Liver (tissue), 3 donors: ENCODE measurements at regions not wholly inside any gene's neighbourhood (a gene's known extent, or its start where the extent isn't known, plus 50 kb on each side); places are given as distances from the start of the nearest gene placed in this dataset.

ENCODE experiments used
- ATF3 ChIP-seq: IDR thresholded peaks from 2 replicates; pipeline ENCODE4 v1.6.1; 2016; ENCODE audit warnings: antibody characterized with exemption
- GABPA ChIP-seq, 2 donors: IDR thresholded peaks in 1 of 2; conservative IDR thresholded peaks in 1 of 2; 2 replicates each; pipeline ENCODE4 v1.6.1; 2016; ENCODE audit warnings: antibody characterized with exemption in 2 of 2, mild to moderate bottlenecking in 1 of 2, moderate library complexity in 1 of 2
- HNF4G ChIP-seq: IDR thresholded peaks from 2 replicates; pipeline ENCODE4 v1.6.1; 2016; ENCODE audit warnings: antibody characterized with exemption
- MAX ChIP-seq: IDR thresholded peaks from 2 replicates; pipeline ENCODE4 v1.6.1; 2016; ENCODE audit warnings: antibody characterized with exemption
- RAD21 ChIP-seq, 2 donors: IDR thresholded peaks; 2 replicates each; pipeline ENCODE4 v1.6.1; 2016; ENCODE audit warnings: antibody characterized with exemption in 2 of 2, mild to moderate bottlenecking in 2 of 2
- REST ChIP-seq: IDR thresholded peaks from 2 replicates; pipeline ENCODE4 v1.6.1; 2016; ENCODE audit warnings: antibody characterized with exemption, mild to moderate bottlenecking
- RXRA ChIP-seq, 2 donors: IDR thresholded peaks; 2 replicates each; pipeline ENCODE4 v1.6.1; 2017 to 2018; ENCODE audit warnings: antibody characterized with exemption in 2 of 2, mild to moderate bottlenecking in 1 of 2
- SP1 ChIP-seq: IDR thresholded peaks from 2 replicates; pipeline ENCODE4 v1.6.1; 2018; ENCODE audit warnings: antibody characterized with exemption, mild to moderate bottlenecking
- TAF1 ChIP-seq: conservative IDR thresholded peaks from 2 replicates; pipeline ENCODE4 v1.6.1; 2016; ENCODE audit warnings: antibody characterized with exemption, mild to moderate bottlenecking
- YY1 ChIP-seq: IDR thresholded peaks from 2 replicates; pipeline ENCODE4 v1.6.1; 2016; ENCODE audit warnings: antibody characterized with exemption, mild to moderate bottlenecking
- TF ChIP-seq, protein P1 (sequence below): fragments of 150-350 bp; IDR thresholded peaks from 2 replicates; pipeline ENCODE4 v1.5.1; 2017; ENCODE audit warnings: improper control_type of control experiment, low read depth, low read length; ENCODE audit not compliant: missing input control
- TF ChIP-seq, protein P2 (sequence below): IDR thresholded peaks from 2 replicates; pipeline ENCODE4 v1.6.1; 2016; ENCODE audit warnings: antibody characterized with exemption
- donor health status: healthy.
- donor health status: healthy.

- TF ChIP-seq SP1 (no peak), GABPA (IDR thresholded peaks at IDR 0.05 in 1 of 2, conservative IDR thresholded peaks at IDR 0.05 in 1 of 2) (no peak), HNF4G (no peak), RAD21 (IDR thresholded peaks at IDR 0.05) (no peak), REST (no peak), ATF3 (no peak), YY1 (no peak), RXRA (IDR thresholded peaks at IDR 0.05) (no peak), TAF1 (no peak), MAX (no peak)
- TF ChIP-seq, protein P1, sequence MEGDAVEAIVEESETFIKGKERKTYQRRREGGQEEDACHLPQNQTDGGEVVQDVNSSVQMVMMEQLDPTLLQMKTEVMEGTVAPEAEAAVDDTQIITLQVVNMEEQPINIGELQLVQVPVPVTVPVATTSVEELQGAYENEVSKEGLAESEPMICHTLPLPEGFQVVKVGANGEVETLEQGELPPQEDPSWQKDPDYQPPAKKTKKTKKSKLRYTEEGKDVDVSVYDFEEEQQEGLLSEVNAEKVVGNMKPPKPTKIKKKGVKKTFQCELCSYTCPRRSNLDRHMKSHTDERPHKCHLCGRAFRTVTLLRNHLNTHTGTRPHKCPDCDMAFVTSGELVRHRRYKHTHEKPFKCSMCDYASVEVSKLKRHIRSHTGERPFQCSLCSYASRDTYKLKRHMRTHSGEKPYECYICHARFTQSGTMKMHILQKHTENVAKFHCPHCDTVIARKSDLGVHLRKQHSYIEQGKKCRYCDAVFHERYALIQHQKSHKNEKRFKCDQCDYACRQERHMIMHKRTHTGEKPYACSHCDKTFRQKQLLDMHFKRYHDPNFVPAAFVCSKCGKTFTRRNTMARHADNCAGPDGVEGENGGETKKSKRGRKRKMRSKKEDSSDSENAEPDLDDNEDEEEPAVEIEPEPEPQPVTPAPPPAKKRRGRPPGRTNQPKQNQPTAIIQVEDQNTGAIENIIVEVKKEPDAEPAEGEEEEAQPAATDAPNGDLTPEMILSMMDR: no peak
- TF ChIP-seq, protein P2, sequence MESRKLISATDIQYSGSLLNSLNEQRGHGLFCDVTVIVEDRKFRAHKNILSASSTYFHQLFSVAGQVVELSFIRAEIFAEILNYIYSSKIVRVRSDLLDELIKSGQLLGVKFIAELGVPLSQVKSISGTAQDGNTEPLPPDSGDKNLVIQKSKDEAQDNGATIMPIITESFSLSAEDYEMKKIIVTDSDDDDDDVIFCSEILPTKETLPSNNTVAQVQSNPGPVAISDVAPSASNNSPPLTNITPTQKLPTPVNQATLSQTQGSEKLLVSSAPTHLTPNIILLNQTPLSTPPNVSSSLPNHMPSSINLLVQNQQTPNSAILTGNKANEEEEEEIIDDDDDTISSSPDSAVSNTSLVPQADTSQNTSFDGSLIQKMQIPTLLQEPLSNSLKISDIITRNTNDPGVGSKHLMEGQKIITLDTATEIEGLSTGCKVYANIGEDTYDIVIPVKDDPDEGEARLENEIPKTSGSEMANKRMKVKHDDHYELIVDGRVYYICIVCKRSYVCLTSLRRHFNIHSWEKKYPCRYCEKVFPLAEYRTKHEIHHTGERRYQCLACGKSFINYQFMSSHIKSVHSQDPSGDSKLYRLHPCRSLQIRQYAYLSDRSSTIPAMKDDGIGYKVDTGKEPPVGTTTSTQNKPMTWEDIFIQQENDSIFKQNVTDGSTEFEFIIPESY: no peak
Observed at GRCh38 chr13:31882794-31883193, 143.5 kb downstream of the RXFP2 start.
